Occipital lobe (tissue), 1 donor: ENCODE measurements at regions not wholly inside any gene's neighbourhood (a gene's known extent, or its start where the extent isn't known, plus 50 kb on each side); places are given as distances from the start of the nearest gene placed in this dataset.
"Not testable (repeated sequence)": the region's sequence is repeated elsewhere in the genome, so short reads cannot be mapped to it uniquely, and the experiment has no call there.

Experiments used
- DNase-seq: peaks from one replicate; lab custom pipeline; 2025; lab: John Stamatoyannopoulos, UW

DNA sequence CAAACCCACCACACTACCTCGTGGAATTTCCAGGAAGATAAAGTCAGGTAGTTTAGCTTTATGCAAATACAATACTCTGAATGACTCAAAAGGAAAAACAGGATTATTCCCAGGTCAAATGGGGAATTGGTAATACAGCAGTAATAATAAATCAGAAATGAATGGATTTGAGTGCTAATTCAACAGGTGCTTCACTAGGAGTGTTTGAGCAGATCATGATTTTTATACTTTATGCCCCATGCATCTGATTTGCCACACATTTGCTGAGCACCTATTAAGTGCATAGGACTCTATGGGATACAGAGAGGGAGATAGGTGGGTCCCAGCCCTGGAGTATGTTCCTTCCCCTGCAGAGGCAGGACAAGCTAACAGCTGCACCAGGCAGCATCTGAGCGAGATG lies 381.4 kb upstream of the PODXL start:
- DNase-seq, result no peak

DNA sequence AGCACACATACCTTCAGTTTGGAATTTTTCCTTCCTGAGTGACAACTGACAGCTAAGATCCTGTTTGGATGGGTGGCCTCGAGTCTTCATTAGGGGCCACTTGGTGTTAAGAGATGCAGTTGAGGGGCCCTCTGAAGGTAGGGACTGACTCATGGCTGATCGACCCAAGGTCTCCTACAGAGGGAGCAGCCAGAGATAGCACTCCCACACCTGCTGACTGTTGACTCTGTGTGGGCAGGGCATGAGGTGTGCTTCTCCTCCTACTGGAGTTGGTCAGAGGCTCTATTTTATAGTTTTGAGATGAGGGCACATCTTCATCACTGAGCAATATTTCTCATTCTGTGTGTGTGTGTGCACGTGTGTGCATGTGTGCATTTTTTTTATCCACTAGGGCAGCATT lies 378.8 kb upstream of the PODXL start:
- no peak for DNase-seq

DNA sequence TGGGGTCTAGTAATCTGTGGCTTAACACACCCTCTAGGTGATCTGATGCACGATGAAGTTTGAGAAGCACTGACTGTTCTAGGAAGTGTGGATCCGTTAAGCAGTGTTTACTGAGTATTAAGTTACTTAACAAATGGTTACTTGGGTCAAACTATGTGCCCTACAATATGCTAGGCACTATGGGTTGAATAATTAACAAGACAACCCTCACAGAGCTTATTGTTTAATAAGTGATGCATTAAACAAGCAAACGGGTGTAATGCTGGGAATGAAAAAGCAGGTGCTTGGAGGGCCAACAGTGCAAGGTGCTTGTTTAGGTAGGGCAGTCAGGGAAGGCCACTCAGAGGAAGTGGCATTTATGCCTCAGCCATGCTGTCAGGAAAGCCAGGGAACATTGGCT lies 378.0 kb upstream of the PODXL start:
- DNase-seq, result no peak

DNA sequence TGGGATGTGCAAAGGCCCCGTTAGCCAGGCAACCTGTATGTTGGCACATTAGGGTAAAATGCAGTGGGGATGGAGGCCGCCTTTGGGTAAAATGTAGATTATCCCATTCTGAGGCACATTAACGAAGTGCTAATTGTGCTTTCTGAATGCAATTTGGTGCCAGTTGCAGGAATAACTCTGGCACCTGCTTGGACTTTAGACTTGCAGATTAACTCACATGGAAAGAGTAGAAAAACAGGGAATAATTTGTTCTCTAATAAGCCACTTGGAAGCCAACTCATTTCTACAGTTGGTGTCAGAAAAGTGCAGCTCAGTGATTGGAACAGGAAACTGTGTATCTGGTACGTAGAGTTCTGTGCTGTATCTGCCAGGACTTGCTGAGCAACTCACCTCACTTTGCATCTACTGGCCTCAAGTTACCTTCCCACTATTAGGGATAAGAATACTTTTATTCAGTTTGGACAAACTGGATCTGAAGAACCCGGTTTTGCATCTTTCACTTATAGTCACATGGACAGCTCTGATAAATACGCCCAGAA lies 377.4 kb upstream of the PODXL start:
- DNase-seq, result no peak

DNA sequence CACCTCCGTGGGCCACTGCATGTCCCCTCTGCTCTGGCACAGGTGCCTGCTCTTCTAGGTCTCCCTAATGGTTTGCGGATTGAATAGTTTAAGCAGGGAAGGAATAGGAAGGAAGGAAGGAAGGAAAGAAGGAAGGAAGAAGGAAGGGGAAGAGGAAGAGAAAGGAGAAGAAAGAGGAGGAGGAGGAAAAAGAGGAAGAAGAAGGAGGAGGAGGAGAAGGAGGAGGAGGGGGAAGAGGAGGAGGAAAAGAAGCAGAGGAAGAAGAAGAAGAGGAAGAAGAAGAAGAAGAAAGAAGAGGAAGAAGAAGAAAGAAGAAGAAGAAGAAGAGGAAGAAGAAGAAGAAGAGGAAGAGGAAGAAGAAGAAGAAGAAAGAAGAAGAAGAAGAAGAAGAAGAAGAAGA lies 376.8 kb upstream of the PODXL start:
- DNase-seq, result not testable (repeated sequence)

DNA sequence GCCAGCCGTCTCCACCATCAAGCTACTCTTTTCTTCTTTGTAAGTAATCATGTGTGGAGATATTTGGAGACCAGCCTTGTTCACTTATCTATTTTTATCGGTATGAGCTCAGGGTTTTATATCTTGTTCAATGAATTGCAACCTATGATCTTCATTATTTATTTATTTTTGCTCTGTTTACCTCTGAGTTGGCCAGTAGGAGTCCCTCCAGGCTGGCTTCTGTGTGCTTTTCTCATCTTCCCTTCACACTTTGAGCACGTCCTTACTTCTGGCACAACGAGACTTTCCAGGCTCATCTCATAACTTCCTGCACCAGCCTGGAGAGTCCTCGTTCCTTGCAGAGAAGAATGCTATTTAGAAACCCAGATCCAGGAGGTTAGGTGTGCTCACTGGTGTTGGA lies 375.8 kb upstream of the PODXL start:
- DNase-seq, result no peak

DNA sequence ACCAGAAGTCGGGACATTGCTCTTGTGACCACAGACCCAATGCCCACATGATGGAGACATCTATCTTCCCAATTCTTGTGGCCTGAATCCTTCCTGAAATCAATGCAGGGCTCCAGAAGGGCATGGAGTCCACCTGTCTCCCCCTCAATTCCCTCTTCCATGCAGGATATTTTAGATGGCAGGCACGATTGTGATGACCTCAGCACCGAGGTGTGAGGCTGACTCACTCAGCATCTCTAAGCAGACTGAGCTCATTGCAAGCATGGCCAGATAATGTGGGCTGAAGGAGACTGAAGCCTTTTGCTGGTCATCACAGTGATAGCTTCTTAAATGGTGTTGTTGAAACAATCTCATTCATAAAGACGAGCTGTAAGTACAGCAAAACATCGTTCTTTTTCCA lies 374.9 kb upstream of the PODXL start:
- DNase-seq, result no peak

DNA sequence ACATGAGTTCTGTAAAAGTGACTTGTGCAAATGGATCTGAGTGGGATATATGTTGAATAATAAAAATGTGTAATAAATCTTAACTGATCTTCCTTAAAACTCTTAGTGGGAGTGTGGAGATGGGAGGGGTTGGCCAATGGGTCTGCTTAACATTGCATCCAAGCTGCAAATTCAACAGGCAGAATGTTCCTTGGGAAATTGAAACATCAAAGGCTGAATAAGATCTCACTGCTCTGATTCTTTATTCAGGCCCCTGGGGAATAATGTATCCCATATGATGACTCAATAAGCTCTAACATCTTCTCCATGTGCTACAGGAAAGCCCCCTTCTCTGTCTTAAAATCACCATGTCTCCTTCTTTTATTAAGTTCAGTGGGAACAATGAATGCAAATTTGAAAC lies 373.2 kb upstream of the PODXL start:
- DNase-seq, result no peak

DNA sequence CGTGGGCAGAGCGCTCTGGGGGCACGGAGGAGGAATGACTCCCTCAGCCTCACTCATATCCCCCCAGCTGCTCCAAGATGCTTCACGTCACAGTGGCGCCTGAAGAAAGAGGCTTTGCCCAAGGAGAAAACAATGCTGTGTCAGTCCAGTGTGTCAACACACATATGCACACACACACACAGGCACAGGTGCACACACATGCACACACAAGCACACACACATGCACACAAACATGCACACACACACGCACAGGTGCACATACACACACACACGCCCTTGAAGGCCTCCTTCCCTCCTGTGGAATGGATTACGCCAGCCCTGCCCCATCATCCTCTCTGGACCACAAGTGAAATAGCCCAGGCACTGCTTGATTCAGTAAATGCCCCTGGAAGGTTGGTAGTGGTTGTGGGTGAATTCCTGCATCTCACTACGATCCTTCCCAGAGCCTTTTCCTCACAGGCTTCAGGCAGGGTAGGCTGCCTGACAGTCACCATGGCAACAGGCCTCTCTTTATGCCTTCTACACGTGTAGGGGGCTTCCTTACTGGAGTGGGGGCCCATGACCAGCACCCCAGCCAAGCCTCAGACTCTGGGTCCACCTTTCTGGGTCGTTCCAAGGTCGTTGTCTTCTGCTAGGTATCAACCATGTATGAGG lies 371.5 kb upstream of the PODXL start:
- DNase-seq, result no peak

DNA sequence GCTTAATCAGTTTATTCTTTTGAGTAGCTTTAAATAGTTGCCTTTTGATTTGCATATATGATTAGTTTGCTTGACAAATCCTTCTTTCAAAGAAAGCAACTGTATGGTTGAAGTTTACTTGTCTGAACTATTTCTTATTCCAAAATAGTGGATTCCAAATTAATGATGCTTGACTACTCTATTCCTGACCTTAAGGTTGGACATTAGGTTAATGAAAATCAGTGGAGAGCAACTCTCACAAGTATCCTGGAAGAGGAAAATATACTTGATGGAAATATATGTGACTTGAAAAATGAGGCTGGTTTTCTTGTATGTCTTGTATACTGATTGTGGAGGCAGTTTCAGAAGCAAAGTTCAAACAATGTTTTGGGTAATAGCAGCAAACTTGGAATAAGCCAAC lies 369.2 kb upstream of the PODXL start:
- DNase-seq, result no peak

DNA sequence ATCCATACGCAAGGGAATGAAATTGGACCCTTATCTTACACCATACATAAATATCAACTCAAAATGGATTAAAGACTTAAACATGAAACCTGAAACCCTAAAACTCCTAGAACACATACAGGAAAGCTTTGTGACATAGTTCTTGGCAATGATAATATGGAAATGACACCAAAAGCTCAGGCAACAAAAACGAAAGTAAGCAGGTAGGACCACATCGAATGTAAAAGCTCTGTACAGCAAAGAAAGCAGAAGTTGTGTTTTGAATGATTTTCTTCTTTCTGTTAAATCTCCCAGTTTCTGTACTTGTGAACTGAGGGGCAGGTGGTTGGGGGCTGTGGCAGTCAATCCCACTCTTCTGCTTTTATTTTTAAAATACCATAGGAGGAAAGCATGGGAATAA lies 368.4 kb upstream of the PODXL start:
- no peak for DNase-seq

DNA sequence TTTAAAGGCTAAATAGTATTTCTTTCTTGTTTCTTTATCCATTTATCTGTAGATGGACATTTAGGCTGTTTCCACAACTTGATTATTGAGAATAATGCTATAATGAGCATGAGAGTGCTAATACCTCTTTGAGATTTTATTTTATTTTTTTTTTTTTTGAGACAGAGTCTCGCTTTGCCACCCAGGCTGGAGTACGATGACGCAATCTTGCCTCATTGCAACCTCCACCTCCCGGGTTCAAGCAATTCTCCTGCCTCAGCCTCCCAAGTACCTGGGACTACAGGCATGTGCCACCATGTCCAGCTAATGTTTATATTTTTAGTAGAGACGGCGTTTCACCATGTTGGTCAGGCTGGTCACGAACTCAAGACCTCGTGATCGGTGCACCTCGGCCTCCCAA lies 366.5 kb upstream of the PODXL start:
- DNase-seq, result not testable (repeated sequence)

DNA sequence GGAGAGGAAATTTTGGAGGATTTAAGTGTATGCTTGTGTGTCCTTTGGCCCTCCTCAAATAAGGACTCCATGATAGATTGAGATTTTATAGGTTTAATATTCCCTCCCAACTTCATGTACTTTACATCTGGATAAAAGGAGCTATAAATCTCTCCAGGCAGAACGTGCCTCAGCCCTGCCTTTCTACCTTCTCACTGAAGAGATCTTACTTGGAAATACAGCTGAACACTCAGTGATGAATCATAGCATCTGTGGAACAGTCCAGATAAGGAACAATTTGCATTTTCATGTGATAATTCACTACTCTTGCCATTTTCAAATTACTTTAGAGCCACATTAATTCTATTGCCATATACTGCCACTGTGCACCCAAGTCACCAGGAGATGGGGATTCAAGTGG lies 364.6 kb upstream of the PODXL start:
- DNase-seq, result no peak

DNA sequence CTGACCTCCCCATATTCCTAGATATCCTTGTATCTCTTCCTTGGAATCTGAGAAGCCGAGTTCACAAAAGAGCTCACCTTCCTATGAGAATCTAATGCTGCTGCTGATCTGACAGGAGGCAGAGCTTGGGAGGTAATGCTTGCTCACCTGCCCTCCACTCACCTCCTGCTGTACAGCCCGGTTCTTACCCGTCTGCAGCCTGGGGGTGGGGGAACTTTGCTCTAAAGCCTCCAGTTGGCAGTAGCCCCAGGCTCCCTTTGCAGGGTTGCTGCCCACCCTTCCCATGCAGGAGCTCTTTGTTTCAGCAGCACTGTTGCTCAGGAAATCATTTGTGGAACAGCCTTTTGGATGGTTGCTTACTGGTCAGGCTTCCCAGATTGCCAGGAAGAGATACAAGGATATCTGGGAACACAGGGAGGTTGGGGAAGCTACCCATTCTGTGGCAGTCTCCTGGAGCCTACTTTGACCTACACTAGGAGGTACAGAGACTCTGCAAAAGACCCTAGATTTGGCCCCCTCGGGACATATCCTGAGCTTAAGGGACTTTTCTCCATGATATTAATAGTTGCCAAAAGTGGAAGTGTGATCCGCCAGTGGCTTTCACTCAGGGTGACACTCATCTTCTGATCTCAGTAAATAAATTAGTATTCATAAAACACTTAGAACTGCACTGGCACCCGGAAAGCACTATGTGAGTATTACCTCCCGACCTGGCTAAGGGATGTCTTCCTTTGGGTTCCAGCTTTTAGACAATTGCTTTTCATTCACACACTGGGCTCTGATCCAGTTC lies 363.7 kb upstream of the PODXL start:
- no peak for DNase-seq

DNA sequence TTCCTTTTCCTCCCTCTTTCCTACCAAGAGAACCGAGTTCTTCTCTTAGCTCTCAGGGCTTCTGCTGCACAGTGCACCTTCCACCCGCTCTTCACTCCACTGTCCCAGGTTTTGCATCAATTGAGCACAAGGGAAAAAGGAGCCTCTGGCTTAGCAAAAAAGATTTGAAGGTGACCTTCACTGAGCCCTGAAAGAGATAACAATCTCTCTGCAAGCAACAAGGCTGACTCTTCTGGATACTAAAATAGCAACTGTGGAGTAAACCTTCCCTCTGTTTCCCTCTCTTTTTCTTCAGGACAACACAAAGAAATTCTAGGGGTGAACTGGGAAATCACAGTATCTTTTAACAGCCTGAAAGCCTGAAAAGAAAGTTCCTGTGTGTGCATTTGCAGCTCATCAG lies 354.7 kb upstream of the PODXL start:
- no peak for DNase-seq

DNA sequence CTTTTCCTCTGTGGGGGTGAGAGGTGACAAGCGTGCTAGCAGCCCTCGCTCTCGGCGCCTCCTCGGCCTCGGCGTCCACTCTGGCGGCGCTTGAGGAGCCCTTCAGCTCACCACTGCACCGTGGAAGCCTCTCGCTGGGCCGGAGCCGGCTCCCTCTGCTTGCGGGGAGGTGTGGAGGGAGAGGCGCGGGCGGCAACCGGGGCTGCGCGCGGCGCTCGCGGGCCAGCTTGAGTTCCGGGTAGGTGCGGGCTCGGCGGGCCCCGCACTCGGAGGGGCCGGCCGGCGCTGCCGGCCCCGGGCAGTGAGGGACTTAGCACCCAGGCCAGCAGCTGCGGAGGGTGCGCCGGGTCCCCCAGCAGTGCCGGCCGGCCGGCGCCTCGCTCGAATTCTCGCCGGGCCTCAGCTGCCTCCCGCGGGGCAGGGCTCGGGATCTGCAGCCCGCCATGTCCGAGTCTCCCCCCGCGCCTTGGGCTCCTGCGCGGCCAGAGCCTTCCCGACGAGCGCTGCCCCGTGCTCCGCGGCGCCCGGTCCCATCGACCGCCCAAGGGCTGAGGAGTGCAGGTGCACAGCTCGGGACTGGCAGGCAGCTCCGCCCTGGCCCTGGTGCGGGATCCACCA lies 352.8 kb upstream of the PODXL start:
- no peak for DNase-seq

DNA sequence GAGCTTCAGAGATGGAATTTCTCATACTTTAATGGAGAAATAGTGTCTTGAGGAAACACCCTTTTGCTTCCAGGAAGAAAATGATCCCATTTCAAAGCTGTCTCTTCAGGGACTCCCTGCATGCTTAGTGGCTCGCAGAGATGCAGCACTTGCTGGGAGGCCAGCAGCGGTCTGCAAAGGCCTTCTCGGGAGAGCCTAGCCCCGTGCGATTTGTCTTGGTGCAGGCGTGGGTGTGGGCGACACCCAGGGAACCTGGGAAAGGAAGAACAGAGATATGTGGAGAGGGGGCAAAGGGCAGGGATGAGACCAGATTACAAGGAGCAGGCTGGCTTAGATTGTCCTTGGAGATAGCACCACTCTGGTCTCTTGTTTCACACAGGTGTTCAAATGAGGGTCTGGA lies 352.3 kb upstream of the PODXL start:
- DNase-seq, result no peak

DNA sequence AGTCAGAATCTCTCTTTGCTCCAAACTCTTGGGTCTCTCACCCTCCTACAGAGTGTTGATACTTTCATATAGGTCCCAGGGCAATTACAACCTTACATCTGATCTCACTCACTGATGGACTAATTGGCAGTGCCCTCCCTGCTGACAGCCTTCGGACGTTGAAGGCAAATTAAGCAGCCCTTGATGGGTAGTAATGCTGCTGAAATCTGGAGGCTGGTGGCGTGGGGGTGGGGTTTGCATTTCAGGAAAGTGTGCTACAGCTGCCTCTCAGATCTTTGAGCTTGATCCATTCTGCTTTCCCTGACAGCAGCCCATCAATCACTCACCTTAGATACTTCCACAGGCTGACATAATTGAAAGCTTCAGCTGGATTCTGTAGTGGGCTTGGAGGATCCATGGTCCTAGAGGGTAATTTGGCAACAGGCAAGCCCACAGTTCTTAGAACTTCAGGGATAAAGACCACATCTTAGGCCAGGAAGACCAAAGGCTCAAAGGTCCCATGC lies 349.1 kb upstream of the PODXL start:
- no peak for DNase-seq

DNA sequence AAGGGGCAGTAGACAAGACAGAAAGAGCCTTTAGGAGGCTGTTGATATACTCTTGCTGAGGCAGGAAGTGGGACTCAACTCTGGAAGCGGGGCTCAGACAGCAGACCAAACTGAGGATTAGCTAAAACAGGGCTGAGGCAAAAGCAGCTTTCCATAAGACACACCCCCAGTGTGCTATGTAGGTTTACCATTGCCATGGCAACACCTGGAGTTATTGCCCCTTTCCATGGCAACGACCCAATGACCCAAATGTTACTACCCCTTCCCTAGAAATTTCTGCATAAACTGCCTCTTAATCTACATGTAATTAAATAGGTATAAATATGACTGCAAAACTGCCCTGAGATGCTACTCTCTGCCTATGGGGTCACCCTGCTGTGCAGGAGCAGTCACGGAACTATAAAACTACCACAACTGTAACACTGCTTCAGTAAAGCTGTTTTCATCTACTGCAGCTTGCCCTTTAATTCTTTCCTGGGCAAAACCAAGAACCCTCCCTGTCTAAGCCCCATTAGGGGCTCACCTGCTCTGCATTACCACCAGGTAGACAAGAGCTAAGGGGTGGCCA lies 348.4 kb upstream of the PODXL start:
- DNase-seq, result no peak

DNA sequence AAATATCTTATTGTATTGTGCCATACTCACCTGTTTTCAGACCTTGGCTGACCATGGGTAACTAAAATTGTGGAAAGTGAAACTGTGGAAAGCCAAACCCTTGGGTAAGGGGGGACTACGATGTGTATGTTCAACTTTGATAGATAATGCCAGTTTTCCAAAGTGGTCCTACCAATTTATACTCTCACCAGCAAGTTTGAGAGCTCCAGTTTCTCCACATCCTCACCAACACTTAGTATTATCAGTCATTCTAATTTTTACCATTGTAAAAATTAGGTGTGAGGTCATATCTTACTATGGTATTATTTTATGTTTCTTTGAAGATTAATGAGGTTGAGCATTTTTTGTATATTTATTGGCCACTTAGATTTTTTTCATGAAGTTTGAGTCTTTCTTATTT lies 346.9 kb upstream of the PODXL start:
- DNase-seq, result no peak

DNA sequence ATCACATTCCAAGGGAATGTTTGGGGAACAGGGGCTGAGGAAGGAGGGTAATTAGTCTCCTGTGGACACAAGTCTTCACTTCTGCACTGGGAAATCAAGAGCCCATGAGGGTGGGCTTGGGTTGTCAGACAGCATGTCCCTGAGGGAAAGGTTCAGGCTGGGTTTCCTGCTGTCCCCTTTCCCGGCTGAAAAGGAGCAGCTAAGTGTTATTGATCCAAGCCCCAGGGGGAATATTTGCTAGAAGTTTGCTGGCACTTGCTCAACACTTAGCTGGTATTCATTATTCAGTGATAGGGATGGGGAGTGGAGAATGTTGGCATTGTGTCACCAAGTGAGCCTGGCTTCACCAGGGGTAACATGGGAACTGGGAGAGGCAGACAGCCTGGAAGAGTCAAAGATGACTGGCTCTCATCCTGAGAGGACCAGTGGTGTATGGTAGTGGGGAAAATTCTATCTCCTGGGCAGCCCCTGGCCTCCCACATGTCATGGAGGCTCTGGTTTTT lies 344.4 kb upstream of the PODXL start:
- DNase-seq, result no peak
